Heart left ventricle (tissue), 16 donors: ENCODE measurements at regions not wholly inside any gene's neighbourhood (a gene's known extent, or its start where the extent isn't known, plus 50 kb on each side); places are given as distances from the start of the nearest gene placed in this dataset.

Source experiments
- ATAC-seq, 4 donors: fragments of 200-7000 bp; cut with Tn5 transposase; one replicate each; pipeline ENCODE4 v1.9.1; 2020 to 2022; ENCODE audit warnings: moderate library complexity in 4 of 4, mild to moderate bottlenecking in 3 of 4, moderate number of reproducible peaks in 1 of 4
- DNase-seq, 5 donors: peaks; one replicate each; pipeline ENCODE4 v3.0.0-alpha.2; 2020
- H3K27ac ChIP-seq, 12 donors: fragments of 200-600 bp; sonication (generic) in 4 of 12; one replicate each; pipeline versions ENCODE4 v1.5.0 to v1.8.0; 2016 to 2022; ENCODE audit warnings: mild to moderate bottlenecking in 2 of 12
- H3K27me3 ChIP-seq, 9 donors: fragments of 200-600 bp; sonication (generic) in 2 of 9; one replicate each; pipeline versions ENCODE4 v1.5.1 to v1.8.0; 2016 to 2022; ENCODE audit warnings: mild to moderate bottlenecking in 3 of 9
- H3K36me3 ChIP-seq, 9 donors: fragments of 200-600 bp; sonication (generic) in 2 of 9; one replicate each; pipeline versions ENCODE4 v1.5.0 to v1.8.0; 2018 to 2022; ENCODE audit warnings: mild to moderate bottlenecking in 2 of 9
- H3K4me1 ChIP-seq, 12 donors: fragments of 200-600 bp; sonication (generic) in 4 of 12; one replicate each; pipeline versions ENCODE4 v1.5.0 to v1.8.0; 2016 to 2022; ENCODE audit warnings: mild to moderate bottlenecking in 3 of 12
- H3K4me3 ChIP-seq, 12 donors: fragments of 200-600 bp; sonication (generic) in 4 of 12; one replicate each; pipeline versions ENCODE4 v1.5.0 to v1.8.0; 2017 to 2022; ENCODE audit warnings: mild to moderate bottlenecking in 9 of 12, moderate library complexity in 4 of 12
- H3K9me3 ChIP-seq, 12 donors: fragments of 200-600 bp; sonication (generic) in 4 of 12; one replicate each; pipeline versions ENCODE4 v1.5.0 to v1.8.0; 2016 to 2022; ENCODE audit warnings: mild to moderate bottlenecking in 1 of 12
- CTCF ChIP-seq, 12 donors: fragments of 200-600 bp; sonication (generic) in 4 of 12; IDR thresholded peaks; one replicate each; pipeline versions ENCODE4 v1.5.0 to v1.8.0; 2018 to 2022; ENCODE audit warnings: antibody characterized with exemption in 12 of 12, mild to moderate bottlenecking in 5 of 12
- POLR2A ChIP-seq, 2 donors: fragments of 450-650 bp; IDR thresholded peaks; one replicate each; pipeline ENCODE4 v1.6.1; 2017; ENCODE audit warnings: antibody characterized with exemption in 2 of 2, mild to moderate bottlenecking in 2 of 2, moderate library complexity in 2 of 2
- WGBS, 4 donors: extraction: QIAGEN DNeasy Blood & Tissue Kit in 2 of 4; methylation state at CpG; one replicate each; pipeline versions ENCODE4 v1.1.5 to v1.1.7; 2013 to 2018; 5-methylcytosine and 5-hydroxymethylcytosine counted together
- intact Hi-C, 10 donors: fragments of 100-400 bp; cut with DNase I; formaldehyde crosslinking; loops; one replicate each; pipeline versions ENCODE4 v1.11.1 to v1.14.2; 2022
- donor health status: ischemic (EF 13 %, LVEDD 7.1; RV severe dilation, severe dysfunction).
- donor health status: healthy with polysubstance abuse.
- donor health status: DM: no; HTN: yes; CAD: no.
- donor health status: DM: no; HTN: no; CAD: no.
- donor health status: ischemic (EF 25% LVEDD 6.9; RV normal size, moderate dysfunction).
- donor health status: ischemic (EF 25% LVEDD 5.7; RV mildly dilated, moderate dysfunction).
- donor health status: healthy.
- donor health status: DM: yes; HTN: yes; CAD: no.
- donor health status: ischemic (EF 35%, LVEDD 5.7; RV mildly dilated, moderate dysfunction).
- donor health status: nonischemic (EF 11% LVEDD 7.7; RV severe dilation, severe dysfunction).
- donor health status: DM: yes; HTN: yes; CAD: no.
- donor health status: PGD.
- donor health status: ischemic (EF 29% LVEDD 5.4; RV normal size, mild dysfunction).
- donor health status: nonischemic (EF 23%, LVEDD 6.1; RV moderate dilation, normal function).

- ATAC-seq, result no peak
- no peak for DNase-seq
- Histone ChIP-seq H3K4me1 (no peaks in the 10 kb centered on the region), H3K4me3 (no peak overlapping the region), H3K27me3 (peaks cover 0 to 9% (median 0%) of the 10 kb centered on the region in 9 donors), H3K9me3 (peaks cover 0 to 5% (median 0%) of the 10 kb centered on the region in 12 donors), H3K36me3 (no peaks in the 10 kb centered on the region), H3K27ac (no peak overlapping the region)
- WGBS, 4 donors, result 69 to 75% (median 72%) methylated on average over 6 of the region's 6 CpGs
- intact Hi-C loops, result loop anchor here in 4 of 10 donors (5.0 to 10.0 kb wide), 2 partner anchors 253 to 255 kb away; no protein-coding TSS in a partner anchor
- no peak for TF ChIP-seq POLR2A (IDR thresholded peaks at IDR 0.05)
- TF ChIP-seq CTCF (IDR thresholded peaks at IDR 0.05), result no peak
These were observed 125.5 kb downstream of the NPY start for GRCh38 chr7:24409431-24410024.

- intact Hi-C loops, result no loop called here
- no peak for ATAC-seq
- TF ChIP-seq POLR2A (IDR thresholded peaks at IDR 0.05) (no peak), CTCF (IDR thresholded peaks at IDR 0.05) (no peak)
These were observed 127.2 kb downstream of the NPY start for GRCh38 chr7:24411226-24411625.

DNA sequence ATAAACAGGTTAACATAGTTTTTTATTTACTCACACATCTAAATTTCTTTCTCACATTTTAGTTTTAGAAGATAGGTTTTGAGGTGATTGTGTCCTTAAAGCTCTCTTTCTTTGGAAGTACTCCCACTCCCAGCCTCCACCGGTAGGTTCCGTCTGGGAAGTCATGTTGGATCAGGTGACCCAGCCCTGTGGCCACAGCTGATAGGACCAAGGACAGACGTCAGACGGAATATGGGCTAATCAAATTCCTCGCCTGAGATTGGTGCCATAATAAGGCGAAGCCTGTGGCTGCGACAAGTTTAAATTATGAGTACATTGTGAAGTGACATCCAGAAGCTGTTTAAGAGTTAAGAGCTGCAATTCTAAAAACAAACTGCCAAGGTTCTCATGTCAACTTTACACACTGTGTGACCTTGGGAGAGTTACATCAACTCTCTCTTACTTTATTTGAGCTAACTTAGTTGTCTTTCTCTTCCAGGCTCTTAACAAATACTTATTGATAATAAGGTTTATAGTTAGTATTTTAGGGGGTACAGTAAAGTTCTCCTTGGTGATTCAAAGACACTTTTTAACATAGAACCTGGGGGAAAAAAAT is 133.6 kb downstream of the NPY start:
- no peak for TF ChIP-seq POLR2A (IDR thresholded peaks at IDR 0.05)
- TF ChIP-seq CTCF (IDR thresholded peaks at IDR 0.05), result no peak
- intact Hi-C loops, result no loop called here
- no peak overlapping the region for H3K27ac ChIP-seq
- no peak for DNase-seq
- WGBS, 4 donors, result 69 to 82% (median 76%) methylated on average over 7 of the region's 7 CpGs
- H3K36me3 ChIP-seq, result no peaks in the 10 kb centered on the region
- no peak for ATAC-seq
- no peaks in the 10 kb centered on the region for H3K4me1 ChIP-seq
- H3K4me3 ChIP-seq, result no peak overlapping the region
- no peaks in the 10 kb centered on the region for H3K27me3 ChIP-seq
- H3K9me3 ChIP-seq, result peaks cover 0 to 5% (median 0%) of the 10 kb centered on the region in 12 donors

More at GRCh38 chr7:24411226-24411625, 127.2 kb downstream of the NPY start:
- Histone ChIP-seq H3K9me3 (peaks cover 0 to 5% (median 0%) of the 10 kb centered on the region in 12 donors), H3K4me1 (no peaks in the 10 kb centered on the region), H3K27me3 (peaks cover 0 to 9% (median 0%) of the 10 kb centered on the region in 9 donors), H3K4me3 (no peak overlapping the region), H3K27ac (no peak overlapping the region), H3K36me3 (no peaks in the 10 kb centered on the region)
- 79 to 84% (median 82%) methylated on average over 3 of the region's 3 CpGs for WGBS, 4 donors
- no peak for DNase-seq

DNA sequence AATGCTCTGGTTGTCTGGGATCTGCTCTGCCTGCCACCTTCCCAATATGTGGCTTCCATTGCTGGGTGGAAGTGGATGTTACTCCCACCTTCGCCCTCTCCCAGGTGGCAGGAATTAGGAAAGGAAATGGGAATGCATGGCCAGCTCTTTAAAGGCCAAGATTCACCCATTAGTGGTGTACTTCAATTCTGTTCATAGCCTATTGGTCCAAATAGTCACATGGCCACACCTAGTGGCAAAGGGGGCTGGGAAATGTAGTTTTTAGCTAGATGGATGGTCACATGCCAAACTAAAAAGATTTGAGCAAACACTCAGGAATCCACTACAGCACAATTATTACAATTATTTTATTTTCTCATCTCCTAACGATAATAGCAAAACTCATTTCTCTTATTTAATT is 135.1 kb downstream of the NPY start:
- ATAC-seq (peak in 1 of 4 donors; percentile 41), DNase-seq (no peak)
- Histone ChIP-seq H3K36me3 (no peaks in the 10 kb centered on the region), H3K27ac (no peak overlapping the region), H3K4me1 (no peaks in the 10 kb centered on the region), H3K27me3 (no peaks in the 10 kb centered on the region), H3K9me3 (peaks cover 0 to under 1% (median 0%) of the 10 kb centered on the region in 12 donors), H3K4me3 (no peak overlapping the region)
- 74 to 92% (median 83%) methylated on average over 2 of the region's 2 CpGs for WGBS, 4 donors
- intact Hi-C loops, result no loop called here
- no peak for TF ChIP-seq CTCF (IDR thresholded peaks at IDR 0.05)
- no peak for TF ChIP-seq POLR2A (IDR thresholded peaks at IDR 0.05)
